ENCODE measurements at regions not wholly inside any gene's neighbourhood (a gene's known extent, or its start where the extent isn't known, plus 50 kb on each side); places are given as distances from the start of the nearest gene placed in this dataset.
"Not testable (repeated sequence)": the region's sequence is repeated elsewhere in the genome, so short reads cannot be mapped to it uniquely, and the experiment has no call there.

- DNase-seq (ENCODE audit: low read depth, low spot score): no peak
Observed at GRCh38 chr16:64132190-64132589, 989.7 kb downstream of the CDH11 start.

GRCh38 chr16:64131423-64131822 lies 990.4 kb downstream of the CDH11 start:
- DNase-seq (ENCODE audit: low read depth, low spot score): no peak

DNA sequence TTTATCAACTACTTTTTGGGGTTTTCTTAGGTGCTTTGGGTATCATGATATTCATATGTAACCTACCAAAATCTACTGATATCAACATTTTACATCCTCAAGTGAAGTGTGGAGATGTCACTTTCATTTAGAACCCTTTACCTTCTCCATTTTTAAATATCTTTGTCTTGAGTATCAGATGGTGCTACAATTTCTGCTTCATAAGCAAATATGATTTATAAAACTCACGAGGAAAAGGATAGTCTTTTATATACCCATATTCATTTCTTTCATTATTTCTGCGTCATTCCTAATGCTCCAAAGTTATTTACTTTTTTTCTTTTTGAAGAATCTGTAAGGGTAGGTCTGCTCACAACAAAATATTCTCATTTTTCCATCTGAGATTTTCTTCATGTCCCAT lies 991.7 kb downstream of the CDH11 start:
- no peak for DNase-seq (ENCODE audit: low read depth, low spot score)

GRCh38 chr16:64122177-64122576 lies 999.7 kb downstream of the CDH11 start:
- no peak for DNase-seq (ENCODE audit: low read depth, low spot score)

- no peak for DNase-seq (ENCODE audit: low read depth, low spot score)
Observed at GRCh38 chr16:64121473-64121872, 1000.4 kb downstream of the CDH11 start.

DNA sequence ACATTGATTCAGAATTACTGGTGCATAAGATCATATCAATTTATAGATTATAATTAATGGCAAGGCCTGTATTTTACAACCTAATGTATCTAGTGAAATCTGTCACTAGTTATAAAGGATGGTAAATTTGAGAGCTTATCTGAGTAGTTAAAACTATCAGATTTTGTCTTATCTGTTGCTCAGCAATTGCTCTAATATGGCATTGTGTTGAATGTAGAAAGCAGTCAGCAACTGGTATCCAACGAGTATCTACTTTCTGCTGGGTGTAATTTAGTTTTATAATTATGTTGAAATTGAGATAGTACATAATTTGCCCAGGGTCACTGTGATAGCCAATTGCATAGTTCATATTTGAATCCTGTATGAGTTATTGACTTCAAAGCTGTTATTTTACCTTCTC lies 1005.7 kb downstream of the CDH11 start:
- DNase-seq (ENCODE audit: low read depth, low spot score): no peak

- DNase-seq (ENCODE audit: low read depth, low spot score): no peak
Observed at GRCh38 chr16:64109241-64109640, 1012.6 kb downstream of the CDH11 start.

- no peak for DNase-seq (ENCODE audit: low read depth, low spot score)
Observed at GRCh38 chr16:64102654-64103053, 1019.2 kb downstream of the CDH11 start.

- DNase-seq (ENCODE audit: low read depth, low spot score): no peak
Observed at GRCh38 chr16:64098451-64098850, 1023.4 kb downstream of the CDH11 start.

GRCh38 chr16:64096689-64097088 lies 1025.2 kb downstream of the CDH11 start:
- no peak for DNase-seq (ENCODE audit: low read depth, low spot score)

- DNase-seq (ENCODE audit: low read depth, low spot score): no peak
Observed at GRCh38 chr16:64094992-64095634, 1026.8 kb downstream of the CDH11 start.

GRCh38 chr16:64094181-64094965 lies 1027.5 kb downstream of the CDH11 start:
- no peak for DNase-seq (ENCODE audit: low read depth, low spot score)

- no peak for DNase-seq (ENCODE audit: low read depth, low spot score)
Observed at GRCh38 chr16:64092271-64092670, 1029.6 kb downstream of the CDH11 start.

- no peak for DNase-seq (ENCODE audit: low read depth, low spot score)
Observed at GRCh38 chr16:64090327-64090726, 1031.5 kb downstream of the CDH11 start.

DNA sequence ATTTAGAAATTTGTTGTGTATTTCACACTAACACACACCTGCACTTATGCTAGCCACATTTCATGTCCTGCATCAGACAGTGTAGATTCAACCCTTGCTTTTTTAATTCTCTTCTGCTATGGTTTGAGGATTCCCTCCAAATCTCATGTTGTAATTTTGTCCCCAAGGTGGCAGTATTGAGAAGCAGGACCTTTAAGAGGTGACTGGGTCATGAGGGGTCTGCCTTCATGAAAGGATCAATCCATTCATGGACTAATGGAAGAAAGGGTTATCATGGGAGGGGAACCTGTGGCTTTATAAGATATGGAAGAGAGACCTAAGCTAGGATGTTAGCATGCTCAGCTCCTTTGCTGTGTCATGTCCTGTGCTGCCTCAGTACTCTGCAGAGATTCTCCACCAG lies 1032.2 kb downstream of the CDH11 start:
- DNase-seq (ENCODE audit: low read depth, low spot score): no peak

- no peak for DNase-seq (ENCODE audit: low read depth, low spot score)
Observed at GRCh38 chr16:64088838-64089237, 1033.0 kb downstream of the CDH11 start.

- DNase-seq (ENCODE audit: low read depth, low spot score): no peak
Observed at GRCh38 chr16:64085296-64085695, 1036.6 kb downstream of the CDH11 start.

DNA sequence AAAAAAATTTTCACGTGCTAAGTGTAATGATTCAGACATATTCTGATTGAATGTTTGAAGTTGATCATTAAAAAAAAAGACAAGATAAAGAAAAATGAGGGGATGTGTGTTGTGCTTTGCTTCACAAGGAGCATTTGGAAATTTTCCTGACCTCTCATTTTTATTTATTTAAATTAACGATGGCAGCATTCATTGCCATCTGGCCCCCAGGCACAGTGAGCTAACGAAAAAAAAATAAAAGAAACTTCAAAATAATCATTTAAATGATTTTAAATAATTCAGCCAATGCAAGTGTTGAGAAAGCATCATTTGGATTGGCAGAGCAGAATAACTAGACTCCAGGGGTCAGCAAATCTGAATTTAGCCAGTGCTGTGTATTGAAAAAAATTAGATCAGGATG lies 1037.2 kb downstream of the CDH11 start:
- no peak for DNase-seq (ENCODE audit: low read depth, low spot score)

DNA sequence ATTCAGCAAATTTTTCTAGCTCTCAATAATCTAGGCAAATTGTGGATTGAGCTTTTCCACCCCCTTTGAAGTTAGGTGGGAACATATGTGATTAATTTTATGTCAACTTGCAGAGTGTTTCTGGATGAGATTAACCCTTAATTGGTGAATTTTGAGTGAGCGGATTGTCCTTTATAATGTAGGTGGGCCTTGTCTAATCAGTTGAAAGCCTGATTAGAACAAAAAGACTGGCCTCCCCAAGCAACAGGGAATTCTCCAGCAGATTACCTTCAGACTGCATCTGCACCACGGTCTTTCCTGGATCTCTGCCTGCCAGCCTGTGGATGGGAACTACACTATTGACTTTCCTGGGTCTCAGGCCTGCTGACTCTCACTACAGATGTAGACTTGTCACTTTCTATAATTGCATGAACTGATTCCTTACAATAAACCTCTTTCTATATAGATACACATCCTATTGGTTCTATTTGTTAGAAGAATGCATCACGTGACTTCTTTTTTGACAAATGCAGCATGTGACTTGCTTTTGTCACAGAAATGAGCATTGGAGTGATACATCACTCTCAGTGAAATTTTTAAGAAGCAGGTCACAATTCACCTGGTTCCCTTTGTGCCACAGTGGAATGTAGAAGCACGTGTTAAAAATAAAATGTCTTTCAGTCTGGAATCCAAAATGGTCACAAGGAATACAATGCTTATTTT lies 1038.3 kb downstream of the CDH11 start:
- no peak for DNase-seq (ENCODE audit: low read depth, low spot score)

DNA sequence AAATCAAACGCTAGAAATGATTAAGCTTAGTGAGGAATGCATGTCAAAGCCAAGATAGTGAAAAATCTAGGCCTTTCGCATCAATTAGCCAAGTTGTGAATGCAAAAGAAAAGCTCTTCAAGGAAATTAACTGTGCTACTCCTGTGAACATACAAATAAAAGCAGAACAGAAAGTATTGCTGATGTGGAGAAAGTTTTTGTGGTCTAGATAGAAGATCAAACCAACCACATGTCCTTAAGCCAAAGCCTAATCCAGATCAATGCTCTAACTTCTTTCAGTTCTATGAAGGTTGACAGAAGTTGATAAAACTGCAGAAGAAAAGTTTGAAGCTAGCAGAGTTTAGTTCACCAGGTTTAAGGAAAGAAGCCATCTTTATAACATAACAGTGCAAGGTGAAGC lies 1044.6 kb downstream of the CDH11 start:
- DNase-seq (ENCODE audit: low read depth, low spot score): no peak

DNA sequence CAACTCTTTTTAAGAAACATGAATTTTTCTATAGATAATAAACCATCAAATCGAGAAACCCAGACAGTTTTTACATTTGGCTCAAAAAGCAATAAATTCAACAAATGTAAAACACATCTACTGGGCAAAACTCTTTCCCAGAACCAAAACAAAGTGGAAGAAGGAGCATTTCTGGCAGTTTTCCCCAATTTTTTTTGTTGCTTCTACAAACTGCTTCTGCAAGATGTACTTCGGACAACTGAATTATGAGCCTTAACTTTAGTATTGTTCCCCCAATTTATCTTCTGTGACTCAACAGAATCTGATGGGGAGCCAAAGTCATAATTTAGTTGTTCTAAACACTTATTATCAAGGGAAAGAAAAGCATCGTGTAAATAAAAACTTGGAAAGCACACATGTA lies 1047.2 kb downstream of the CDH11 start:
- DNase-seq (ENCODE audit: low read depth, low spot score): no peak

GRCh38 chr16:64072131-64072730 lies 1049.6 kb downstream of the CDH11 start:
- not testable (repeated sequence) for DNase-seq (ENCODE audit: low read depth, low spot score)
